GM18951 (cell line): ENCODE measurements at regions not wholly inside any gene's neighbourhood (a gene's known extent, or its start where the extent isn't known, plus 50 kb on each side); places are given as distances from the start of the nearest gene placed in this dataset.
"Not testable (repeated sequence)": the region's sequence is repeated elsewhere in the genome, so short reads cannot be mapped to it uniquely, and the experiment has no call there.

Source experiments
- POLR2A ChIP-seq: IDR thresholded peaks from 4 replicates; pipeline ENCODE4 v1.6.1; 2011; ENCODE audit warnings: mild to moderate bottlenecking; ENCODE audit not compliant: insufficient read length, insufficient read depth; ENCODE audit errors: extremely low read depth
- in situ Hi-C: fragments of 300-500 bp; cut with MboI; formaldehyde crosslinking; loops from one replicate; pipeline ENCODE4 v1.12.0; 2022; ENCODE audit warnings: low sequenced_read_pairs, mixed read lengths, inconsistent platforms; ENCODE audit not compliant: unreplicated experiment

DNA sequence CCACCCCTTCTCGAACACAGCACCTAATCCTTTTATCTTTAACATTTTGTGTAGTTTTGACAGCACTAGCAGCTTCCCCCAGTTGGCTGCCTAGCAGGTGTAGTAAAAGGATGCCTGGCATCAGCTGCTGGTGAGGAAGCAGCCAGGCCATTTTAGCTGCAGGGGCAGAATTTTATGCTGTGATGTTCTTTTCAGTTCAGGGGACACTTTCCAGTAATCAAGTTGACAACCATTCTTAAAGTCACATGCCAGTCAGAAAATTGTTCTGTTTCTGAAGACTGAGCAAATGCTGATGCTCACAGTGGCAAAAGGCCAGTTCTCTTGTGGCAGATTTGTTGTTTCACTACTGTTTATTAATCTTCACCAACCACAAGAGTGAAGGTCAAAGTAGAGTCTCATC lies 570.8 kb downstream of the CCDC85A start:
- TF ChIP-seq POLR2A = no peak
- in situ Hi-C loops = no loop called here

DNA sequence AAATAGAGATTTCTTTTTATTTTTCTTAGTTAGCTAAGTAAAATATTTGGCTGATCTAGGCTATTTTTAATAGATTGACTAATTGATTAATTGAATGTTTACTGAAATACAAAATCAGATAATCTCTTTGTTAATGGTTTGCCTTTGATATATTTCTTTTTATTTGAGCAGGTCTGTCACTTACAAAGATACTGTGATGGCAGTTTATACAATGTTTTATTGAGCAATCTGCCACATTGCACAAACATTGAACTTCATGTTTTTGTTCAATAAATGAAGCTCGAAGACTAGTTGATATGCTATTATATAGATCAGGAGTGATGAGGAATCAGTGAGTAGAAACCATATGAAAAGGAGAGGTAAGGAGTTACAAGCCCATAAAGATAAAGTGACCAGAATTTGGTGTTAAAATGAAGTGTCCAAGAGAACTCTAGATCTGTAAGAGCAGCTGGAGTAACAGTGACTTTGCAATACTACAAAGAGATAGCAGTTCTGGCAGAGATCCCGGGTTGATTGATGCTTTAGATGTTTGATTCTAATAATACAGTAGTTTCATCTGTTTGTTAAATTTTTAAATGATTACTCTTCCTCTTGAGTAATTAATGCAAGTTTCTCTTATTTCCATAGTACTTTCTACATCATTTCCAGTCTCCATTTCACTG lies 574.2 kb downstream of the CCDC85A start:
- no peak for TF ChIP-seq POLR2A
- in situ Hi-C loops = no loop called here

DNA sequence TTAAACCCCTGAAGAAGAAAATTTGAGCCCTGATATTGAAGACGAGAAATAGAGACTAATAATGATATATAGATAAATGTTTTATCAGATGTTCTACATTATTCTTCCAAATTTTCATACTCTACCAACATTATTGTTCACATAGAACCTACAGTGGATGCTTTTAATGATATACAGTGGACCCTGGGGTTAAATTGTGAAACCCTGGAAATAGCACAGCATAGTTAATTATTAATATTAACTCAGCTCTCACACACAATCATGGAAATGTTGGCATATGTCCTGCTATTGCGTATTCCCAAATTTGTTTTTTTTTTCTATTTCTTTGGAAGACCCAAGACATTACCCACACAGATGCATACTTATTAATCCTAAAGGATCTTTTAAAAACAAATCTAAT lies 579.9 kb downstream of the CCDC85A start:
- in situ Hi-C loops = no loop called here
- no peak for TF ChIP-seq POLR2A

DNA sequence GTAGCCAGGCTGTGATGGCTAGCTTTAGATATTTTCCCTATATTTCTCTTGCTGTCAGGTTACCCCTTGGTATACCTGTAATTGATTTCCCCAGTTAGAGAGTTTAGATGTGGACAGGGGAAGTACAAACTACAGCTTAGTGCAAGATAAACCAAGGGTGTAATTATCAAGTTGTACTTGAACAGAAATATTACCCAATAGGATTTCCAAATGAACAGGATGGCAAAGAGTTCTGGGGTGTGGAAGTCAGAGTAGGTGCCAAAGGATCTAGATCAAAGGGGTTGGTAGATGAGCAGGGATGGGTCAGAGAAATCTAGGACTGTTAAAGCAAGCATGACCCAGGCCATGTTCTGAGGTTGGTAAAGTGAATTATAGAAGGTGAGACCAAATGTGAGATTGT lies 585.2 kb downstream of the CCDC85A start:
- in situ Hi-C loops = no loop called here
- no peak for TF ChIP-seq POLR2A

DNA sequence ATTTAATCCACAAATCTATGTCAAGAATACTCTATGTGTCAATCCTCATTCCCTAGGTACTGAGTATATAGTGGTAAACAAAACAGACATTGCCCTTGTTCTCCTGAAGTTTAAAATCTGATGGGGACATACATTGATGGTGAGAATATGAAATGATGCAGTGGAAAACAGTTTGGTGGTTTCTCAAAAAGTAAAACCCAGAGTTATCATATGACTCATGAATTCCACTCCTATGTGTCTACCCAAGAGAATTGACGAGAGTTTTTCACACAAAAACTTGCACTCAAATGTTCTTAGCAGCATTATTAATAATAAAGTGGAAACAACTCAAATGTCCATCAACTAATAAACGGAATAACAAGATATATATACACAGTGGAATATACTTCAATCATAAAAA lies 586.7 kb downstream of the CCDC85A start:
- in situ Hi-C loops = no loop called here
- no peak for TF ChIP-seq POLR2A

DNA sequence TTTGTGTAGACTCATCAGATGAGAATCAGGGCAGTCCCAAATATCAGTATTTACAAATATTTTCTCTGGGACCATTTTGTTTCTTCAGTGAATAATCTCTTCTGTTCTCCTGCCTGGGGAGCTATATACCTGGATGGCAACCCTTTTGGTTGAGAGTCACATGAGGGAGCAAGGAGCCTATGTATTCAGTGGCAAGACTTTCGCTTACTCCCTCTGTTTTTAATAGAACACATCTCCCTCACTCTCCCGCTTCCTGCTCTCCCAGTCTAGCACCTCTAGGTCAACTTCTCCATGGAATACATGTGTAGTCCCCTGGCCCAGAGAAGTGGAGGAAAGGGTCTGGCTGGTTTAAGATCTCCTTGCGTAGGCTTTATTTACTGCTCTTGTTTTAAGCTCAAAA lies 600.3 kb downstream of the CCDC85A start:
- in situ Hi-C loops = no loop called here
- TF ChIP-seq POLR2A = no peak

DNA sequence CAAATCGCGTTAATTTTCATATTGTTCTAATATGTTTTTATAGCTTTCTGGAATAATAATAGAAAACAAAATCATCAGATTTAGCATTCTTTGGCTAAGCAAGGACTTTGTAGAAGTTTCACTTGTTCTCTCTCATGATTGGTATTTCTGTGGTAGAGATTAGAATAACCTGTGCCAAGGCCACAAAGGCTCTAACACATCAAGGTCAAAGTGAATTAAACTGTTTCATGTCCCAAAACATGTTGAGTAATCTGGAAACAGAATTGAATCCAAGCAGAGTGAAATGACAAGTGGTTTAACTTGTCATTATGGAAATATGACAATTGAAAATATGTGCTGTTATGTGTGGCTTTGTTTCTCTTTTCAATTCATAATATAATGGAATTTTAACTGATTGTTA lies 617.4 kb downstream of the CCDC85A start:
- TF ChIP-seq POLR2A = no peak
- in situ Hi-C loops = no loop called here

DNA sequence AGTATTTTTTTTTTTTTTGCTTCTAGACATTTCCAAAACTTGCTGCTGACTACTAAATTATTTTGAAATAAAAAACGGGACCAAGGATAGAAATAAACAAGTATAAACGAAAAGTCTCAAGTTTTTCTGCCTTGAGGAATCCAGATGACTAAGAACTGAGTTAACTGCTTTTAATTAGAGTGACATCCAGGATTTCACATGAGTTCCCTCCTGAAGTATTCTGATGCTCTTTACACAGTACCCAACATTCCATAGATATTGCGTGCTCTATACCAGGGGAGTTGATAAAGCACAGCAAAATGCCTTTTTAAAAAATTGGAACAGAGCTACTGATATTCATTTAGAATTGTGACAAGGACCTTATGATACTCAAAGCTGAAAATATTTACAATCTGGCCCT lies 618.0 kb downstream of the CCDC85A start:
- in situ Hi-C loops = no loop called here
- TF ChIP-seq POLR2A = no peak

DNA sequence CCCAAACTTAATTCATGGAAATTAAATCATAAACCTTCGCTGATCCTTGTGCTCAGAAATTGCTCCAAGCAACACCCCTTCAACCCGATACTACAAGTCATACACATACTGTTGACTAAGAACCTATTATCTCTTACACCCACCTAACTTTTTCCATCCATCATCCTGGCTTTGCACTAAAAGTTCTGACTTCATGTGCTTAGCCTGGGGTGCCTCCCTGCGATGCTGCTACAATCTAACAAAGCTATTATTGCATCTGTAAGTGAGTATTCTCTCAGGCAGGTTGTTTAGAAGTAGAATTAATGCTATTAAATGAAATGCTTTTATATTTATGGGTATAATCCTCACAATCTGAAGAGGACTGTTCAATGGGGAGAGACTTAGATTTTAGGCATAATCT lies 619.8 kb downstream of the CCDC85A start:
- in situ Hi-C loops = no loop called here
- TF ChIP-seq POLR2A = no peak

DNA sequence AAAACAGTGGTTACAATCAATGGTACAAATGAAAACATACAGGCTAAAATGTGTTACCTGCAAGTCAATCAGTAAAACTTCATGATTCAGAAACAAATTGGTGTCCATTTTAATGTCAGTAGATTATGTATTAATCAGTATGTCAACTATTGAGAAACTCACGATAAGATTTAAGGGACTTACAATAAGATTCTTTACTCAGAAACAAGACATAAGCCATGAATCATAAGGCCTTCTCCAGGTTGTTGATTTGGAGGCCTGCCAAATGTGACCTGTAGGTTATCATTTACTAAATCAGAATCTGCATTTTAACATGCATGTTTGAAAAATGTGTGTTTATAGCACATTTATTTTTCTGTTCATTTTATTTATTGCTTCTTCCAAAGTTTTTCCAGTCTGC lies 623.1 kb downstream of the CCDC85A start:
- in situ Hi-C loops = no loop called here
- no peak for TF ChIP-seq POLR2A

DNA sequence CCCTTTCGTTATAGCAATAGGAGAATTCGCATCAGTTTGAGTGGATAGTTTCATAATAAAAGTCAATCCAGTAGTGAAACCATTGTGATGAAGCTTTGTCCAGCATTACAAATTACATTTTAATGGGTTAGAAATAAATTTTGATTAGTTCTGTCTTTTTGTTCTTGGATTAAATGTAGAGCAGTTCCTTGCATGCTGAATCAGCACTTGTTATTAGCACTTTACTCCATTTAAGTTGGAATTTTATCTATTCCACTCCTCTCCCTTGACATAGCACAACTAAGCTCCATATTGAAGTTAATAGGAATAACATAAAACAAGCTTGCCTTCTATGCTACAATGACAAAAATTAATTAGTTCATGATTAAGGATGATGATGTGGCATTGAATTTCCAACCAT lies 624.1 kb downstream of the CCDC85A start:
- in situ Hi-C loops = no loop called here
- TF ChIP-seq POLR2A = no peak

DNA sequence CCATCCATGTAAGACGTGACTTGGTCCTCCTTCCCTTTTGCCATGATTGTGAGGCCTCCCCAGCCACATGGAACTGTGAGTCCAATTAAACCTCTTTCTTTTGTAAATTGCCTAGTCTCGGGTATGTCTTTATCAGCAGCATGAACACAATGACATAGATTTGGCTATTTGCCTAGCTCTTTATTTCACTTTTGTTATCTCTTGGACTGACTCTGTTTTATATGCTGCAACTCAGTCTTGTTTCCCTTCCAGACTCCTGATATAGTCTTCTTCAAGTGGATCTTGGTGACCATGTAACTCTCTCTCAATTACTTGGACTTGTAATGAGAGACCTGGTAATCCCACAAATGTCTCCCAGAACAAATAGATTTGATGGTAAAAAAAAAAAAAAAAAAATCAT lies 627.6 kb downstream of the CCDC85A start:
- no peak for TF ChIP-seq POLR2A
- in situ Hi-C loops = no loop called here

DNA sequence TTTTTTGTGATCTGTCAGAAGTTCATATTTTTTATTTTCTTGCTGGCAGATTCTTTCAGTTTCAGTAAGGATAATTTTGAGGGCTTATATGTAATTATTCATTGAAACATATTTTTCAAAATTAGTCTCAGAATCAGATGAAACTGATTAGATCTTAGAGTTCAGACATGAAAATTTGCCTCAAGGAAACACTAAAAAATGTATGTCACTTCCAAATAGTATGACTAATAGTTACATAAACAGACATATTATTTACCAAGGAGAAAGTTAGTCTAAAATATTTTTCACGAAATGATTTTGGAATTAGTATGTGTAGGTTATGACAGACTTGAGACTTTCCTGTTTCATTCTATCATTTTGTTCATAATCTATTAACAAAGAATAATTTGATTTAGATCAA lies 628.6 kb downstream of the CCDC85A start:
- in situ Hi-C loops = no loop called here
- no peak for TF ChIP-seq POLR2A

DNA sequence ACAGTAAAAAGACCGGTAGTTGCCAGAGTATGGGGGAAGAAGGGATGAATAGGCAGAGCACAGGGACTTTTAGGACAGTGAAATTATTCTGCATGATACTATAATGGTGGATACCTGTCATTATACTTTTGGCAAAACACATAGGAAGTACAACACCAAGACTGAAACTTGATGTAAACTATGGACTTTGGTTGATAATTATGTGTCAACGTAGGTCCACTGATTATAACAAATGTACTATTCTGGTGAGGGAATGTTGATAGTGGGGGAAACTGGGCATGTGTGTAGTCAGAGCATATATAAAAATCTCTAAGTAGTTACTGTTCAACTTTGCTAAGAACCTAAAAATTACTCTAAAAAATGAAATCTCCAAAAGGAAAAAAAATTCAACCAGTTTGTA lies 629.7 kb downstream of the CCDC85A start:
- in situ Hi-C loops = no loop called here
- no peak for TF ChIP-seq POLR2A

DNA sequence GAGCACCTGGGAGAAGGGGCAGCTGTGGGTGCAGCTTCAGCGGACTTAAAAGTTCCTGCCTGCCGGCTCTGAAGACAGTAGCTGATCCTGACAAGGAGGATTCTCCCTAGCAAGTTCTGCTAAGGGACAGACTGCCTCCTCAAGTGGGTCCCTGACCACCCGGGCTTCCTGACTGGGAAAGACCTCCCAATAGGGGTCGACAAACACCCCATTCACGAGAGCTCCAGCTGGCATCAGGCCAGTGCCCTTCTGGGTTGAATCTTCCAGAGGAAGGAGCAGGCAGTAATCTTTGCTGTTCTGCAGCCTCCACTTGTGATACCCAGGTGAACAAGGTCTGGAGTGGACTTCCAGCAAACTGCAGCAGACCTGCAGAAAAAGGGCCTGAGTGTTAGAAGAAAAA lies 632.9 kb downstream of the CCDC85A start:
- TF ChIP-seq POLR2A = no peak

DNA sequence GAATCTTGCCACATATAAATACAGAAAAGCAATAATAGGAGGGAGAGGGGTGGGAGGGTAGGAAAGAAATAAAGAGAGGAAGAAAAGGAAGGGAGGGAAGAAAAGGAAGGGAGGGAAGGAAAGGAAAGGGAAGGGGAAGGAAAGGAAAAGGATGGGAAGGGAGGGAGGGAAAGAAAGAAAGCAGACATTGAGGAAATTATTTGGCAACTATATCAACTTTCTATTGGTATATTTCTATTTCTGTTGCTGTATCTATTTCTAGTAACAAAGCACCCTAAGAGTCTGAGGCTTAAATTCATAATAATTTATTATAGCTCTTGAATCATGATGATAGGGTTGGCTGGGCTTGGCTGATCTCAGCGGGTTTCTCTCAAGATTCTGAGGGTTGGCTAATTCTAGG lies 648.0 kb downstream of the CCDC85A start:
- TF ChIP-seq POLR2A = no peak
- in situ Hi-C loops = no loop called here

More for the DNA sequence above, 632.9 kb downstream of the CCDC85A start:
- in situ Hi-C loops = no loop called here

DNA sequence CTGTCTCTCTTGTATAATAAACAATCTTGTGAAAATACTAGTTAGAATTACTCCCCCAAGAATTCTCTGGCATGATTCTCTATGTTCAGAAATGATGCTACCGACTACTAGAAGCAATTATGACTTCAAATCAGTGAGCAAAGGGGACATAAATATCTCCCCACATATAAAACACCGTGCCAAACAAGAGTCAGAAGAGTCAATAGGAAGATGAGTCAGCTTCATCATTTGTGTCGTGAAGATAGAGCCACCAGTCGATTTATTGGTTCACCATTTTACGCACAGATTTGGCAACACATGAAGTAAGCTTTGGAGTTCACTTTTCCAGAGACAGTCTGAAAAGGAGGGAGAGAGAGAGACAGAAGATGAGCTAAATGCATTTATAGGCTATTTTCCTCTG lies 650.9 kb downstream of the CCDC85A start:
- no peak for TF ChIP-seq POLR2A
- in situ Hi-C loops = no loop called here

DNA sequence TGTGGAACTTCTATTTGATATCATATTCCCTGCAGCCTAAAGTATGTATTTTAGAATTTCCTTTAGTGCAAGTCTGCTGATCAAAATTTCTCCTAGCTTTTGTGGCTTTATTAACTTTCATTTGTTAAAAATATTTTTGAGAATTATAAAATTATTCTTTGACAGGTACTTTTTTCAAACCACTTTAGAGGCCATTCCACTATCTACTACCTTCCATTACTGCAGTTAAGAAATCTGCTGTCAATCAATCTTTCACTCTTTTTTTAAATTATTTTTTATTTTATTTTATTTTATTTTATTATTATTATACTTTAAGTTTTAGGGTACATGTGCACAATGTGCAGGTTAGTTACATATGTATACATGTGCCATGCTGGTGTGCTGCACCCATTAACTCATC lies 656.2 kb downstream of the CCDC85A start:
- in situ Hi-C loops = not testable (repeated sequence)
